GM19395 (cell line): ENCODE measurements at regions not wholly inside any gene's neighbourhood (a gene's known extent, or its start where the extent isn't known, plus 50 kb on each side); places are given as distances from the start of the nearest gene placed in this dataset.

Experiments
- ATAC-seq: cut with Tn5 transposase; IDR thresholded peaks from one replicate; pipeline ENCODE4 v1.9.1; 2021; ENCODE audit warnings: mild to moderate bottlenecking, moderate library complexity; ENCODE audit not compliant: unreplicated experiment

GRCh38 chr4:132818091-132818490, 331.0 kb upstream of the PCDH10 start:
- ATAC-seq: no peak

DNA sequence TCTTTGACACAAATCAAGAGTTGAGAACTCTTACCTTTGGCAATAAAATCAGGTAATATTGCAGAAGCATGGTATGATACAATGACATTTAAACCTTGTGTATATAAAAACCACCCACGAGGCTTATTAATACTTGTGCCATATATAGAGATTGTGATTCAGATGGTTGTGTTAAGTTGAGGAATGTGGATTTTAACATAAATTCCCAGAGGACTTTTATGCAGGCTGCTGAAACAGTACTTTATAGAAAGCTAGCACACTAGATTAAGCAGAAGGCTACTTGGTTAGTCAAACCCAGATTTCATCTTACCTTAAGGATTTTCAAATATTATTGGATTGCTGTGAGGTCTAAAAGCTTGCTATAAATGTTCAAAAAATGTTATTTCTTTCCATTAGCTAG, 325.7 kb upstream of the PCDH10 start:
- ATAC-seq: no peak

DNA sequence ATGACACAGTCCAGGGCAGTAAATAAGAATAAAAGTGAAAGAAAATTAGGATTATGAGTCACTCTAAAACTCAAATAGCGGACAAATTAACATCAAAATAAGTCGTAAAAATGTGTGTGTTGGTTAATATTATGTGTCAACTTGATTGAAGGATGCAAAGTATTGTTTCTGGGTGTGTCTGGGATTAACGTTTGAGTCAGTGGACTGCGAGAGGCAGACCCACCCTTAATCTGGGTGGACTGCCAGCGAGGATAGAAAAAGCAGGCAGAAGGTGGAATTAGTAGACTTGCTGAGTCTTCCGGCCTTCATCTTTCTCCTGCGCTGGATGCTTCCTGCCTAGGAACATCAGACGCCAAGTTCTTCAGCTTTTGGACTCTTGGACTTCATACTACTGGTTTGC, 324.3 kb upstream of the PCDH10 start:
- no peak for ATAC-seq

DNA sequence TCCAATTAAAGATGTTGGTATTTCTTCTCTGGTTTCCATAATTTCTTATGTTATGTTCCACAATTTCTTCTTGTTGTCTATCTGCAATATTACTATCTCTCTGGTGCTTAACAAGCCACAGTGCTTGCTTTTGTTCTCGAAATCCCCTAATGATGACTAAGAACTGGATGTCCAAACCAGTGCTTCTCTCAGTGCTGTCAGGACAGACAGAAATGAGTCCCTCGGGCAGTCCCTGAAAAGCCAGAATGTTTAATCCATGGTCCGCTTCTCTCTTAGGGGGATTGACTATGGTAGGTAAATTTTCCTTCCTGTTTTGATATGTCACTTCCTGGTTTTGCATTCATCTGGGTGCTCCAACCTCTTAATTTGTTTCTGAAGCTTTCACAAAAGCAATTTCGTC, 321.6 kb upstream of the PCDH10 start:
- no peak for ATAC-seq

DNA sequence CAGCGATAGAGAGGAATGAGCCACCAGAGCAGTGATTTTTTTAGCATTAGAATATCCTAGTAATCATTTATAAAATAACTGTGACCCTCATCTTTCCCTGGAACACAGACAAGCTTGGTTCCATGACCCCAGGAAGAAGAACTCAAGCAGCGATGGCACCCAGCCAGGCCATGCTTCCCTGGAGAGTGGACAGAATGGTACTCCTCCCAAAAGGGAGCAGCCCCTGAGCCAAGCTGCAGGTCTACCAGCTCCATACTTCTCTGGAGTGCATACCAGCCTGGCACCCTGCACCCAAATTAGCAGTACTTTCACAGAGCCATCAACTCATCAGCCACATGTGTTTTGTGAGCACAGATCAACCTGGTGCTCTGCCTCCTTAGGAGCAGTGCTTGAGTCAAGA, 310.9 kb upstream of the PCDH10 start:
- no peak for ATAC-seq

DNA sequence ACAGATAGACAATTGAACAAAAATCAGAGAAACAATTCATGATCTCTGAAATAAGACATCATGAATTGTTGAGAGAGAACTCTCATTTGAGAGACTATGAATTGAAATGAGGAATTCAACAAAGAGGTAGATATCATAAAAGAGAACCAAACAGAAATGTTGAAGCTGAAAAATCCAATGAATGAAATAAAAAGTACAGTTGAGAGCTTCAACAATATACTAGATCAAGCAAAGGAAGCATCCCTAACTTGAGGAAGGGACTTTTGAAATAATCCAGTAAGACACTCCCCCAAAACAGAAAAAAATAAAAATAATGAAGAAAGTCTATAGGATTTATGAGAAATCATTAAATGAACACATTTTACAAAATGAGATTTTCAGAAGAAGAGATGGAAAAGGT, 310.0 kb upstream of the PCDH10 start:
- ATAC-seq: no peak

- ATAC-seq: no peak
Observed at GRCh38 chr4:132859929-132860328, 289.2 kb upstream of the PCDH10 start.

DNA sequence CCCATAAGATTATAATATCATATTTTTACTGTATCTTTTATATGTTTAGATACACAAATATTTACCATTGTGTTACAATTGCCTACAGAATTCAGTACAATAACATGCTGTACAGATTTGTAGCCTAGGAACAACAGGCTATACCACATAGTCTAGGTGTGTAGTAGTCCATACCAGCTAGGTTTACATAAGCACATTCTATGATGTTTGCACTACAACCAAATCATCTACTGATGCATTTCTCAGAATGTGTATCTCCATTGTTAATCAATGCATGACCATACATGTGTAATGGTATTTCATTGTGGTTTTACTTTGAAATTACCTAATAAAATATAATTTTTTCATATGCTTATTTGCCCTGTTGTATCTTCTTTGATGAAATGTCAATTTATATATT, 288.1 kb upstream of the PCDH10 start:
- no peak for ATAC-seq

DNA sequence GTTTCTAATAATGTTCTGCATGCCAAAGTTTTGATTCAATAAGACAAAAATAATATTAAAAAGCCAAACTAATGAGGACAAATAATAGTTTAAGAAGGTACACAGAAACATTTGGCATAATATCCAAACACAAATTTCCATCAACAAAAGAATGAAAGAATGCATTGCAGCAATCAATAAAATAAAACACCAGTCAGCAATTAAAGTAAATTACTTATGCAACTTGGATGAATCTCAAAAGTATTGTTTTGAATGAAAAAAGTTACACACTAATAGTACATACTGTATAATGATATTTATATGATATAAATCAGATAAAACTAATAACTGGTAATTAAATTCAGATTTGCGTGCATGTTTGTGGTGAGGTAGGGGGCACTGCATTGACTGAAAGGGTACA, 285.5 kb upstream of the PCDH10 start:
- no peak for ATAC-seq

GRCh38 chr4:132865458-132865857, 283.6 kb upstream of the PCDH10 start:
- ATAC-seq: no peak

- no peak for ATAC-seq
Observed at GRCh38 chr4:132865922-132866321, 283.2 kb upstream of the PCDH10 start.

GRCh38 chr4:132866616-132867015, 282.5 kb upstream of the PCDH10 start:
- no peak for ATAC-seq

DNA sequence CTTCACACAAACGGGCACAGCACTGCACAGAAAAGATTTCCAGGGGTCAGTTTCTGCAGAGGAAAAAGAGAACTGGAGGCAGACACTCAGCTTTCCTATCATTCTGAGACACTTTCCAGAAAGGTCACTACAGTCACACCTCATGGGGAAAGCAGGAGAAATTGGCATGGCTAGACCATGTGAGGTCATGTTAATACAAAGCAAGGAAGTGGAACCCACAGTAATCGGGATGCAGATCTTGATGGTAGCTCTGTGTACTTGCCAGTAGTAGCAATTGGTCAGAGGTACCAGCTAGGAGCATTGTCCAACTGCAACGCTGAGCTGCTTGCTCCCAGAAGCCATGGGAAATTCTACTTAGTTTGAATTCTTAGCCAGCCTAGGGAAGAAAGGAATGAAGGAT, 255.3 kb upstream of the PCDH10 start:
- no peak for ATAC-seq

- ATAC-seq: no peak
Observed at GRCh38 chr4:132901224-132901623, 247.9 kb upstream of the PCDH10 start.

DNA sequence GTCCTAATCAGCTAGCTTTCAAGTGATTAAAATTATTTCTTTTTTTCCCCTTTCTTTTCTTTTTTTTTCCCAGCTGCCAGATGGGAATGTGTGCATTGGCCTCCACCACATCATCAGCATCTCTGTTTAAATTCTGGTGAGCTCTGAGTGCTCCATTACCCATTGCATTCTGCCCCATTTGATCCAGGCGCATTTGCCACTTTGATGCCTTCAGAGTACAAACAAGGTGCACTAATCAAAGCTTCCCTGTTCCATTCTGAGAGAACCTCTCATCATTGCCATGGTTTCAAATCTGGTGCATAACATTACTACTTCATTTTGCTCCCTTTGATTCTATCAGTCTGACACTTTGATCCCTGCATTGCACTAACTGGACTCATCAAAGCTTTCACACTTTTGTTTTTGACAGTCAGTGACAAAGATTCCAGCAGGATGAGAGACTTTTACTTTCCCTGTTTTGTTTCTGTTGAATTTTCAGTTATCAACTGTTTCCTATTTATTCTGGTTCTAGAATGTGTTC, 238.8 kb upstream of the PCDH10 start:
- ATAC-seq: no peak

GRCh38 chr4:132918096-132918495, 231.0 kb upstream of the PCDH10 start:
- no peak for ATAC-seq

DNA sequence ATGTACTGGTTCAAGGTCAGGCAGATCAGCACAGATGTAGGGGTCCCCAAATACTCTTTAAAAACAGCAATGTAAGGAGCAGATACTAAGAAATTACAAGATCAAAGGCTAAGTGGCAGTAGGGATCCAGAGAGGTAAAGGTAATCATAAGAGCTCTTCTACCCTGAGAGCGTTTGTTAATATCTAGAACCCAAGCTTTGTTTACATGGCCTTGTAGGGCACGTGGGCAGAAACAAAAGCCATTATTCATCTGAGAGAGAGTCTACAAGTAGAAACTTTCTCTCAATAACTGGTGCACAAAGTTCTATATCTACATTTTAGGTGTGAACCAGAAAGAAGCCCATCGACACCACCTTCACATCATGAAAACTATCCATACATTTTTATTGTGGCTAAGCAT, 225.6 kb upstream of the PCDH10 start:
- no peak for ATAC-seq

- no peak for ATAC-seq
Observed at GRCh38 chr4:132934911-132935310, 214.2 kb upstream of the PCDH10 start.

DNA sequence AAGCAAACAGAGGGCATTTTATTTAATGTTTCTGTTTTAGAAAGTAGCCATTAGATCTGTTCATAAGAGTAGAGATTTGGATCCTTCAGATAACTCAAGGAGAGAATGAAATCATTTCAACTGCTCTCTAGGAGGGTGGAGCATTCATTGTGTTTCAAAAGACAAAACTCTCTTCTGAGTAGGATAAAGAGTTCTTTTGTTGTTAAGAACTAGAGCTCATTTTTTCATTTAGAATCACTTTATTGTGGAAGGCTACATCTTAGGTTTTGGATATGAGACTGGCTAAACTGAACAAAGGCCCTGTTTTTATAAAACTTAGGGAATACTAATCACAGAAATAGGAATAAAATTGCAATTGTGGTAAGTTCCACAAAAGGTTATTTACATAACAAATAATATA, 193.9 kb upstream of the PCDH10 start:
- ATAC-seq: no peak

- no peak for ATAC-seq
Observed at GRCh38 chr4:132956962-132957361, 192.1 kb upstream of the PCDH10 start.

DNA sequence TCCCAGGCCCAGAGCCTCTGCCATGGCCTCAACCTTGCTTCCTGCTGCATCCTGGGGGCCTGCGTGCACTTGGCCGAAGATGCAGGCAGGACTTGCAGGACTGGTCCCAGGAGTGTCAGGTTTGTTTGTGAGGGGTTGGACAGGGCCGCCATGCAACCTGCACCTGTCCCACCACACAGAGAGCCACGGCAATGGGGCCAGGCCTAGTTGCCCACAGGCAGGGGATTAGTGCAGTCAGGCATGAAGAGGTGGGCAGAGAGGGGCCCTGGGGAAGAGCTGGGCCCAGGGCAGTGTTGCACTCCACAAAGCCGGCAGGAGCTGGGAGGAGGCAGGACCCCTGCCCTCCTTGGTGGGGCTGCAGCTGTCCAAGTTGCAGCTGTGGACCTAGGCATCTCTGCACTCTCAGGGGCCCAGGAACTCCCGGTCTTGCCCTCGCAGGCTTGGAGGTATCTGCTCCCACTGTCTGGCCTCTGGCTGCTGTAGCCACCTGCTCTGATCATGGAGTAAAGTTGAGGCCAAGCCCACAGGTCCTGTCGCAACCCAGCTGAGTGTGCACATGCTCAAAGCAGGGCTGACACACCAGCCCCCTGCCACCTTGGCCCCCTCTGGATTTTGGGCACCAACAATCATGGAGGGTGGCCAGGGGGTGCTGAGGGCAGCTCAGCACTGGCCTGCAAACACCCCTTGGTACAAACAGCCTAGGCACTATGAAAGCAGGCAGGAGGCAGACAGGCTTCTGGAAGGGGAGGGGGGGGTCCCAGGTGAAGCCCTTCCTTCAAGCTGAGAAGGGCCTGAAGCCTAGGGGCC, 190.4 kb upstream of the PCDH10 start:
- ATAC-seq: no peak

DNA sequence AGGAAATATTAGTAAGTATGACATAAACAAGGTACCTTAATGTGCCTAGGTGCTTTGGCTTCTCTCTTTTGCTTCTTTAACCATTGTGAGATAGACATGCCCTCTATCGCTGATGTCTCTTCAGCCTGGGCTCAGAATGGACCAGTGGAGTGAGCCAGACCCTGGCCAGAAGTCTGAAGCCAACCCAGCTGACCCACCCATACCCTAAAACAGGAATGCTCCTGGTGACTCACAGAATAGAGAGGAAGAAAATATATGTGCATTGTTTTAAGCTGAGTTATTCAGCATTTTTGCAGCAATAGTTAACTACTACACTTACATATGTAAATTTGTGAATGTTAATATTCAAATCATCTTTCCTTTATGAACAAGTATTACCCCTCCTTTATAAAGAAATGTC, 167.5 kb upstream of the PCDH10 start:
- ATAC-seq: no peak

GRCh38 chr4:132982151-132982550, 166.9 kb upstream of the PCDH10 start:
- ATAC-seq: no peak
